Loucy (cell line): ENCODE measurements at regions not wholly inside any gene's neighbourhood (a gene's known extent, or its start where the extent isn't known, plus 50 kb on each side); places are given as distances from the start of the nearest gene placed in this dataset.

Experiments used
- EZH2phosphoT487 ChIP-seq: fragments of 200-600 bp; IDR thresholded peaks from 2 replicates; pipeline ENCODE4 v1.6.1; 2018; ENCODE audit warnings: antibody characterized with exemption, mild to moderate bottlenecking, moderate library complexity, borderline replicate concordance
- TF ChIP-seq, protein P1 (sequence below): fragments of 200-600 bp; sonication (generic); conservative IDR thresholded peaks from 2 replicates; pipeline ENCODE4 v1.5.1; 2014; ENCODE audit warnings: mild to moderate bottlenecking, antibody characterized with exemption, low read length

DNA sequence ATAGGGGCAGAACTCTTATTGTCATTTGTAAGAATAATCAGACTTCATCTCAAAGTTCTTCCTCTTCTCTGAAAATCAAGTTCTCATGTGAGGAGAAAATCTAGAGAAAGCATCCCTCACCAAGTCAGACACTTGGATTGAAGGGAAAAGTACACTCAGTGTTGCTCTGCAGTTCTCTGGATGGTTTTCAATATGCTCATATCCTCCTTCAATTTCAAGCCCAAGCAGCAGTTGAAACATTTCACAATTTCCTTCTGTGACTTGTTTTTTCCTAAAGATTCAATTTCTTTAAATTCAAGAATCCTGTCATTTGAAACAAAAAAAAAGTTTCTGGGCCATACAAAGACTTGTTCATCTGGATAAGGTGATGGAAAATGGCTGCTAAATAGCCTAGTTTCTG is 140.2 kb upstream of the AHI1 start:
- TF ChIP-seq, protein P1, sequence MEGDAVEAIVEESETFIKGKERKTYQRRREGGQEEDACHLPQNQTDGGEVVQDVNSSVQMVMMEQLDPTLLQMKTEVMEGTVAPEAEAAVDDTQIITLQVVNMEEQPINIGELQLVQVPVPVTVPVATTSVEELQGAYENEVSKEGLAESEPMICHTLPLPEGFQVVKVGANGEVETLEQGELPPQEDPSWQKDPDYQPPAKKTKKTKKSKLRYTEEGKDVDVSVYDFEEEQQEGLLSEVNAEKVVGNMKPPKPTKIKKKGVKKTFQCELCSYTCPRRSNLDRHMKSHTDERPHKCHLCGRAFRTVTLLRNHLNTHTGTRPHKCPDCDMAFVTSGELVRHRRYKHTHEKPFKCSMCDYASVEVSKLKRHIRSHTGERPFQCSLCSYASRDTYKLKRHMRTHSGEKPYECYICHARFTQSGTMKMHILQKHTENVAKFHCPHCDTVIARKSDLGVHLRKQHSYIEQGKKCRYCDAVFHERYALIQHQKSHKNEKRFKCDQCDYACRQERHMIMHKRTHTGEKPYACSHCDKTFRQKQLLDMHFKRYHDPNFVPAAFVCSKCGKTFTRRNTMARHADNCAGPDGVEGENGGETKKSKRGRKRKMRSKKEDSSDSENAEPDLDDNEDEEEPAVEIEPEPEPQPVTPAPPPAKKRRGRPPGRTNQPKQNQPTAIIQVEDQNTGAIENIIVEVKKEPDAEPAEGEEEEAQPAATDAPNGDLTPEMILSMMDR: no peak
- TF ChIP-seq EZH2phosphoT487: no peak
